ENCODE measurements at regions not wholly inside any gene's neighbourhood (a gene's known extent, or its start where the extent isn't known, plus 50 kb on each side); places are given as distances from the start of the nearest gene placed in this dataset.

- Mint-ChIP-seq H3K4me1 (ENCODE audit: insufficient read depth, unreplicated experiment) (peaks cover 21% of the 10 kb centered on the region), H3K4me3 (ENCODE audit: unreplicated experiment) (no peak overlapping the region), H3K36me3 (ENCODE audit: insufficient read depth, unreplicated experiment) (no peaks in the 10 kb centered on the region), H3K9me3 (ENCODE audit: unreplicated experiment) (no peaks in the 10 kb centered on the region), H3K27me3 (ENCODE audit: insufficient read depth, unreplicated experiment) (no peaks in the 10 kb centered on the region), H3K27ac (ENCODE audit: low read depth, unreplicated experiment) (peak overlapping the region; percentile 91)
- no peak for TF ChIP-seq CTCF (IDR thresholded peaks at IDR 0.05; ENCODE audit: unreplicated experiment)
- peak; percentile 83 for DNase-seq (ENCODE audit: unreplicated experiment)
- intact Hi-C loops (cut with micrococcal nuclease) = no loop called here
- ChIA-PET POLR2A (interaction anchor here (0.6 to 2.1 kb wide), 3 partner anchors 12 to 31 kb away, joined by 3 to 5 read pairs (median 4); no protein-coding TSS in a partner anchor), CTCF (interaction anchor here (0.6 to 0.9 kb wide), 3 partner anchors 8 to 441 kb away, joined by 3 read pairs; no protein-coding TSS in a partner anchor)
- BruUV-seq (replicated peaks) = no TSS peak
Observed at GRCh38 chr3:72155391-72156064, 370.6 kb upstream of the PROK2 start.

- Mint-ChIP-seq H3K4me1 (ENCODE audit: insufficient read depth, unreplicated experiment) (peaks cover 21% of the 10 kb centered on the region), H3K4me3 (ENCODE audit: unreplicated experiment) (no peak overlapping the region), H3K27ac (ENCODE audit: low read depth, unreplicated experiment) (peak overlapping the region; percentile 91), H3K36me3 (ENCODE audit: insufficient read depth, unreplicated experiment) (no peaks in the 10 kb centered on the region), H3K27me3 (ENCODE audit: insufficient read depth, unreplicated experiment) (no peaks in the 10 kb centered on the region), H3K9me3 (ENCODE audit: unreplicated experiment) (no peaks in the 10 kb centered on the region)
- CTCF ChIA-PET = interaction anchor here (0.6 to 0.9 kb wide), 3 partner anchors 12 to 442 kb away, joined by 3 to 4 read pairs (median 3); no protein-coding TSS in a partner anchor
- POLR2A ChIA-PET = interaction anchor here (1.4 to 2.1 kb wide), 2 partner anchors 11 to 30 kb away, joined by 4 to 5 read pairs; no protein-coding TSS in a partner anchor
- no TSS peak for BruUV-seq (replicated peaks)
- intact Hi-C loops (cut with micrococcal nuclease) = no loop called here
- no peak for DNase-seq (ENCODE audit: unreplicated experiment)
- no peak for TF ChIP-seq CTCF (IDR thresholded peaks at IDR 0.05; ENCODE audit: unreplicated experiment)
Observed at GRCh38 chr3:72154391-72155335, 369.7 kb upstream of the PROK2 start.

- no TSS peak for BruUV-seq (replicated peaks)
- ChIA-PET CTCF (interaction anchor here (0.8 kb wide), 1 partner anchor 11 kb away, joined by 3 read pairs; no protein-coding TSS in a partner anchor), POLR2A (interaction anchor here (2.1 kb wide), 1 partner anchor 10 kb away, joined by 4 read pairs; no protein-coding TSS in a partner anchor)
- no peak for DNase-seq (ENCODE audit: unreplicated experiment)
- Mint-ChIP-seq H3K9me3 (ENCODE audit: unreplicated experiment) (no peaks in the 10 kb centered on the region), H3K4me3 (ENCODE audit: unreplicated experiment) (no peak overlapping the region), H3K36me3 (ENCODE audit: insufficient read depth, unreplicated experiment) (no peaks in the 10 kb centered on the region), H3K27me3 (ENCODE audit: insufficient read depth, unreplicated experiment) (no peaks in the 10 kb centered on the region), H3K4me1 (ENCODE audit: insufficient read depth, unreplicated experiment) (peaks cover 21% of the 10 kb centered on the region), H3K27ac (ENCODE audit: low read depth, unreplicated experiment) (no peak overlapping the region)
- no peak for TF ChIP-seq CTCF (IDR thresholded peaks at IDR 0.05; ENCODE audit: unreplicated experiment)
- intact Hi-C loops (cut with micrococcal nuclease) = no loop called here
Observed at GRCh38 chr3:72153477-72154314, 368.7 kb upstream of the PROK2 start.

Measured in MCF 10A (cell line).